Vagina (tissue), 2 donors: ENCODE measurements at regions not wholly inside any gene's neighbourhood (a gene's known extent, or its start where the extent isn't known, plus 50 kb on each side); places are given as distances from the start of the nearest gene placed in this dataset.

ENCODE experiments used
- DNase-seq, 2 donors: peaks; one replicate each; pipeline ENCODE4 v3.0.0-alpha.2; 2017; ENCODE audit errors: extremely low spot score in 2 of 2
- H3K27ac ChIP-seq: fragments of 200-600 bp; sonication (generic); one replicate; pipeline ENCODE4 v1.5.1; 2019
- H3K27me3 ChIP-seq: fragments of 200-600 bp; sonication (generic); one replicate; pipeline ENCODE4 v1.5.1; 2019
- H3K36me3 ChIP-seq, 2 donors: fragments of 200-600 bp; sonication (generic); one replicate each; pipeline ENCODE4 v1.5.1; 2017 to 2019
- H3K4me1 ChIP-seq: fragments of 200-600 bp; sonication (generic); one replicate; pipeline ENCODE4 v1.5.1; 2019
- H3K4me3 ChIP-seq, 2 donors: fragments of 200-600 bp; sonication (generic); 1 replicate in 1 of 2; 2 replicates in 1 of 2; pipeline ENCODE4 v1.5.1; 2016 to 2019
- H3K9me3 ChIP-seq: fragments of 200-600 bp; sonication (generic); one replicate; pipeline ENCODE4 v1.5.1; 2019
- POLR2A ChIP-seq, 2 donors: fragments of 450-650 bp; IDR thresholded peaks; one replicate each; pipeline ENCODE4 v1.6.1; 2017; ENCODE audit warnings: antibody characterized with exemption in 2 of 2, mild to moderate bottlenecking in 2 of 2, moderate library complexity in 2 of 2
- POLR2AphosphoS5 ChIP-seq, 2 donors: sonication (generic); formaldehyde crosslinking; IDR thresholded peaks; one replicate each; pipeline ENCODE4 v1.9.0; 2017; ENCODE audit warnings: antibody characterized with exemption in 2 of 2, mild to moderate bottlenecking in 2 of 2, low read depth in 1 of 2; ENCODE audit not compliant: insufficient read depth in 1 of 2
- intact Hi-C: fragments of 100-400 bp; cut with DNase I; formaldehyde crosslinking; loops from one replicate; pipeline ENCODE4 v1.15.1; 2023
- TF ChIP-seq, protein P1 (sequence below), 3 experiments: fragments of 450-650 bp in 2 of 3; fragments of 200-600 bp in 1 of 3; sonication (generic) in 1 of 3; IDR thresholded peaks; one replicate each; pipeline ENCODE4 v1.5.1; 2017 to 2019; ENCODE audit warnings: antibody characterized with exemption in 3 of 3, mild to moderate bottlenecking in 2 of 3, moderate library complexity in 2 of 3

DNA sequence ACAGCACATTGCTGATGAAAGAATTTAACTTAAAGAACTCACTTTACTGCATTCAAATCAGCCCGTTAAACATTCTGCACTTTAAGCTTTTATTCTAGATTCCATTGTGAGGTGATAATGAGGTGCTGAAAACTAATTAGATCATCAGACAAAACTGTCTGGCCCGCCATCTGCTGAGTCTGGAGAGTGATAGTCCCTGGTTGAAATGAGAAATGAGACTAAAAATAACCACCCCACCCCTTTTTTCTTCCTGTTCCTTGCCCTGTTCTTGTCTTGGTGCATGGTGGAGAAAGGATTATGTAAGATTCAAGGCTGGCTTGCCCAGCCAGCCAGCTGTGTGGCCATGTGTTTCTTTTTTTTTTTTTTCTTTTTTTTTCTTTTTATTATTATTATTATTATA, 277.0 kb upstream of the COBL start:
- H3K4me1 ChIP-seq: no peaks in the 10 kb centered on the region
- no peak for DNase-seq
- H3K27ac ChIP-seq: no peak overlapping the region
- intact Hi-C loops: no loop called here
- H3K27me3 ChIP-seq: no peaks in the 10 kb centered on the region
- no peaks in the 10 kb centered on the region for H3K9me3 ChIP-seq
- TF ChIP-seq POLR2A (IDR thresholded peaks at IDR 0.05) (no peak), POLR2AphosphoS5 (IDR thresholded peaks at IDR 0.05; ENCODE audit: insufficient read depth in 1 of 2, low read depth in 1 of 2) (no peak)
- TF ChIP-seq, protein P1, sequence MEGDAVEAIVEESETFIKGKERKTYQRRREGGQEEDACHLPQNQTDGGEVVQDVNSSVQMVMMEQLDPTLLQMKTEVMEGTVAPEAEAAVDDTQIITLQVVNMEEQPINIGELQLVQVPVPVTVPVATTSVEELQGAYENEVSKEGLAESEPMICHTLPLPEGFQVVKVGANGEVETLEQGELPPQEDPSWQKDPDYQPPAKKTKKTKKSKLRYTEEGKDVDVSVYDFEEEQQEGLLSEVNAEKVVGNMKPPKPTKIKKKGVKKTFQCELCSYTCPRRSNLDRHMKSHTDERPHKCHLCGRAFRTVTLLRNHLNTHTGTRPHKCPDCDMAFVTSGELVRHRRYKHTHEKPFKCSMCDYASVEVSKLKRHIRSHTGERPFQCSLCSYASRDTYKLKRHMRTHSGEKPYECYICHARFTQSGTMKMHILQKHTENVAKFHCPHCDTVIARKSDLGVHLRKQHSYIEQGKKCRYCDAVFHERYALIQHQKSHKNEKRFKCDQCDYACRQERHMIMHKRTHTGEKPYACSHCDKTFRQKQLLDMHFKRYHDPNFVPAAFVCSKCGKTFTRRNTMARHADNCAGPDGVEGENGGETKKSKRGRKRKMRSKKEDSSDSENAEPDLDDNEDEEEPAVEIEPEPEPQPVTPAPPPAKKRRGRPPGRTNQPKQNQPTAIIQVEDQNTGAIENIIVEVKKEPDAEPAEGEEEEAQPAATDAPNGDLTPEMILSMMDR (IDR thresholded peaks at IDR 0.05): no peak
- no peak overlapping the region for H3K4me3 ChIP-seq
- H3K36me3 ChIP-seq: no peaks in the 10 kb centered on the region

DNA sequence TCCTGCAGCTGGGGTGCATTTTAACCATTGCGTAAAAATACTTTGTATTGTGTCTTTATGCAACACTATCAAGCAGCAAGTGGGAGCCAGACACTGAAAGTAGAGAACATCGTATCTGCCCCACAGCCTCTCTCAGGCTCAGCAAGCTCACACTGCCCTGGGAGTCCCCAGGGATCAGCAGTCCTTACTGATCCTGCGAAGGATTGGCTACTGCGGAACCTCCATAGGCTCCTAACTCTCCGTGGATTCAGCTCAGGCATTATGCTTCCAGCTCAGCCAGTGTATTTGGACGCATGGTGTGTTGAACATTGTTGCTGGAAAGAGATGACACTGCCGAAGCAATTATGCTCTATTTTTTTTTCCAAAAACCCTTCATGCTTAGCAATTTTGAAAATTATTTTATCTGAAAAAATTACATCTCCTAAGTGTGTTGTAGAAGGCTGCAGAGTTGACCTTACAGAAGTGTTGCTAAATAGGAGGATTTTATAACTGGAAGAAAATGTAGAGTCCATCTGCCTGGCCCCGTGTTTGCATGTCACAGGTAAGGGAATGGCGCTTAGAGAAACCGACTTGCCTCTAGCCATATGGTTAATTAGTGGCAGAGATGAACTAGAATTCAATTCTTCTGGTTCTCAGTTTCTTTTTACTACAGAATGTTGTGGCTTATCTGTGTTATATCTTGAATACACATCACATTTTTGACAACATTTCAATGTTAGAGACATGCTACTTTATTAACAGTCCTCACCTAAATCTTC, 276.4 kb upstream of the COBL start:
- H3K4me3 ChIP-seq: no peak overlapping the region
- no peaks in the 10 kb centered on the region for H3K9me3 ChIP-seq
- H3K36me3 ChIP-seq: no peaks in the 10 kb centered on the region
- TF ChIP-seq POLR2AphosphoS5 (IDR thresholded peaks at IDR 0.05; ENCODE audit: insufficient read depth in 1 of 2, low read depth in 1 of 2): no peak
- no peak for TF ChIP-seq POLR2A (IDR thresholded peaks at IDR 0.05)
- TF ChIP-seq, protein P1 (IDR thresholded peaks at IDR 0.05): no peak
- H3K27me3 ChIP-seq: no peaks in the 10 kb centered on the region
- intact Hi-C loops: no loop called here
- no peak overlapping the region for H3K27ac ChIP-seq
- DNase-seq: no peak
- H3K4me1 ChIP-seq: no peaks in the 10 kb centered on the region

DNA sequence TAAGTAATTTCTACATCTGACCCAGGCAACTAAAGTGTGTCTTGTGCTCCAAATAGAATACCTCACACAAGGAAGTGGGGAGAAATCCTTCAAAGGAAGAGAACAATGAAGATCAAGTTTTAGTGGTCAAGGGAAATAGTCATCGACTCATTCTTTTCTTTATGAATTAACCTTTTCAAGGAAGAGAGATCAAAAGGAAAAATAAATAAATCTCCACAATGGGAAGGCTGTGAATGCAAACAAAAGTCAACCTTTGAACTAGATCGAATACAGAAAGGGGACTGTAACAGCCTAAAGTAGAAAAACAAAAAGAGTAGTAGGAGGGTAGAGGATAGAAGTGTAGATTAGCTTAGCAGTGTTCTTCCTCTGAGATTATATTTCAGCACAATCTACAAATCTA, 274.6 kb upstream of the COBL start:
- intact Hi-C loops: no loop called here
- no peaks in the 10 kb centered on the region for H3K27me3 ChIP-seq
- no peak for TF ChIP-seq POLR2A (IDR thresholded peaks at IDR 0.05)
- no peak for TF ChIP-seq POLR2AphosphoS5 (IDR thresholded peaks at IDR 0.05; ENCODE audit: insufficient read depth in 1 of 2, low read depth in 1 of 2)
- TF ChIP-seq, protein P1 (IDR thresholded peaks at IDR 0.05): no peak
- H3K36me3 ChIP-seq: no peaks in the 10 kb centered on the region
- no peaks in the 10 kb centered on the region for H3K4me1 ChIP-seq
- H3K9me3 ChIP-seq: no peaks in the 10 kb centered on the region
- DNase-seq: no peak
- H3K27ac ChIP-seq: no peak overlapping the region
- no peak overlapping the region for H3K4me3 ChIP-seq

- H3K36me3 ChIP-seq: no peaks in the 10 kb centered on the region
- TF ChIP-seq, protein P1 (IDR thresholded peaks at IDR 0.05): no peak
- TF ChIP-seq POLR2A (IDR thresholded peaks at IDR 0.05) (no peak), POLR2AphosphoS5 (IDR thresholded peaks at IDR 0.05; ENCODE audit: insufficient read depth in 1 of 2, low read depth in 1 of 2) (no peak)
- H3K27ac ChIP-seq: no peak overlapping the region
- intact Hi-C loops: no loop called here
- H3K4me3 ChIP-seq: no peak overlapping the region
- H3K4me1 ChIP-seq: no peaks in the 10 kb centered on the region
- no peak for DNase-seq
- H3K9me3 ChIP-seq: no peaks in the 10 kb centered on the region
- no peaks in the 10 kb centered on the region for H3K27me3 ChIP-seq
These were observed 274.1 kb upstream of the COBL start for GRCh38 chr7:51590746-51591145.

- Histone ChIP-seq H3K4me3 (no peak overlapping the region), H3K36me3 (no peaks in the 10 kb centered on the region), H3K27me3 (no peaks in the 10 kb centered on the region), H3K27ac (no peak overlapping the region), H3K4me1 (no peaks in the 10 kb centered on the region), H3K9me3 (no peaks in the 10 kb centered on the region)
- TF ChIP-seq, protein P1 (IDR thresholded peaks at IDR 0.05): no peak
- TF ChIP-seq POLR2A (IDR thresholded peaks at IDR 0.05): no peak
- TF ChIP-seq POLR2AphosphoS5 (IDR thresholded peaks at IDR 0.05; ENCODE audit: insufficient read depth in 1 of 2, low read depth in 1 of 2): no peak
- no peak for DNase-seq
- intact Hi-C loops: no loop called here
These were observed 272.5 kb upstream of the COBL start for GRCh38 chr7:51589111-51589510.
